ENCODE measurements at regions not wholly inside any gene's neighbourhood (a gene's known extent, or its start where the extent isn't known, plus 50 kb on each side); places are given as distances from the start of the nearest gene placed in this dataset.

GRCh38 chr4:181807771-181808170 is 435.4 kb upstream of the TENM3 start:
- no peaks in the 10 kb centered on the region for H3K4me1 ChIP-seq (ENCODE audit: control insufficient read depth, insufficient read depth, low read length)
- H3K4me2 ChIP-seq (ENCODE audit: control insufficient read depth, insufficient read depth), result no peak overlapping the region
- no peaks in the 10 kb centered on the region for H3K36me3 ChIP-seq (ENCODE audit: control insufficient read depth in 2 of 2, insufficient read depth in 2 of 2, low read length in 1 of 2)
- no peak overlapping the region for H2AFZ ChIP-seq (ENCODE audit: control insufficient read depth, low read depth, low read length)
- no peaks in the 10 kb centered on the region for H4K20me1 ChIP-seq (ENCODE audit: control insufficient read depth, insufficient read depth)
- POLR2A ChIA-PET, result no interaction called here
- BruUV-seq (replicated peaks), result no TSS peak
- no peak overlapping the region for H3K9ac ChIP-seq (ENCODE audit: control insufficient read depth, insufficient read depth, low read length)
- no peaks in the 10 kb centered on the region; the same call in 1 of the 3 replicates for H3K9me3 ChIP-seq (replicated peaks; ENCODE audit: control insufficient read depth, insufficient read depth, low read length)
- no peaks in the 10 kb centered on the region for H3K27me3 ChIP-seq (replicated peaks in 1 of 2; ENCODE audit: control insufficient read depth in 2 of 2, insufficient read depth in 2 of 2, low read length in 1 of 2)
- H3K4me3 ChIP-seq, result no peak overlapping the region
- H3K79me2 ChIP-seq (ENCODE audit: control insufficient read depth, insufficient read depth, low read length), result no peaks in the 10 kb centered on the region
- ATAC-seq, result no peak
- in situ Hi-C loops (cut with MboI), result no loop called here
- TF ChIP-seq, protein P1, sequence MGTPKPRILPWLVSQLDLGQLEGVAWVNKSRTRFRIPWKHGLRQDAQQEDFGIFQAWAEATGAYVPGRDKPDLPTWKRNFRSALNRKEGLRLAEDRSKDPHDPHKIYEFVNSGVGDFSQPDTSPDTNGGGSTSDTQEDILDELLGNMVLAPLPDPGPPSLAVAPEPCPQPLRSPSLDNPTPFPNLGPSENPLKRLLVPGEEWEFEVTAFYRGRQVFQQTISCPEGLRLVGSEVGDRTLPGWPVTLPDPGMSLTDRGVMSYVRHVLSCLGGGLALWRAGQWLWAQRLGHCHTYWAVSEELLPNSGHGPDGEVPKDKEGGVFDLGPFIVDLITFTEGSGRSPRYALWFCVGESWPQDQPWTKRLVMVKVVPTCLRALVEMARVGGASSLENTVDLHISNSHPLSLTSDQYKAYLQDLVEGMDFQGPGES (IDR thresholded peaks at IDR 0.05), result no peak
- TF ChIP-seq ZNF384 (IDR thresholded peaks at IDR 0.05; ENCODE audit: borderline replicate concordance, low read depth, low read length), result no peak
- no peak for TF ChIP-seq HDAC2 (IDR thresholded peaks at IDR 0.05)
- TF ChIP-seq, protein P2, sequence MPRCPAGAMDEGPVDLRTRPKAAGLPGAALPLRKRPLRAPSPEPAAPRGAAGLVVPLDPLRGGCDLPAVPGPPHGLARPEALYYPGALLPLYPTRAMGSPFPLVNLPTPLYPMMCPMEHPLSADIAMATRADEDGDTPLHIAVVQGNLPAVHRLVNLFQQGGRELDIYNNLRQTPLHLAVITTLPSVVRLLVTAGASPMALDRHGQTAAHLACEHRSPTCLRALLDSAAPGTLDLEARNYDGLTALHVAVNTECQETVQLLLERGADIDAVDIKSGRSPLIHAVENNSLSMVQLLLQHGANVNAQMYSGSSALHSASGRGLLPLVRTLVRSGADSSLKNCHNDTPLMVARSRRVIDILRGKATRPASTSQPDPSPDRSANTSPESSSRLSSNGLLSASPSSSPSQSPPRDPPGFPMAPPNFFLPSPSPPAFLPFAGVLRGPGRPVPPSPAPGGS (IDR thresholded peaks at IDR 0.05; ENCODE audit: borderline replicate concordance, insufficient read depth, low read depth, low read length, poor library complexity, severe bottlenecking), result no peak
- TF ChIP-seq, protein P3, sequence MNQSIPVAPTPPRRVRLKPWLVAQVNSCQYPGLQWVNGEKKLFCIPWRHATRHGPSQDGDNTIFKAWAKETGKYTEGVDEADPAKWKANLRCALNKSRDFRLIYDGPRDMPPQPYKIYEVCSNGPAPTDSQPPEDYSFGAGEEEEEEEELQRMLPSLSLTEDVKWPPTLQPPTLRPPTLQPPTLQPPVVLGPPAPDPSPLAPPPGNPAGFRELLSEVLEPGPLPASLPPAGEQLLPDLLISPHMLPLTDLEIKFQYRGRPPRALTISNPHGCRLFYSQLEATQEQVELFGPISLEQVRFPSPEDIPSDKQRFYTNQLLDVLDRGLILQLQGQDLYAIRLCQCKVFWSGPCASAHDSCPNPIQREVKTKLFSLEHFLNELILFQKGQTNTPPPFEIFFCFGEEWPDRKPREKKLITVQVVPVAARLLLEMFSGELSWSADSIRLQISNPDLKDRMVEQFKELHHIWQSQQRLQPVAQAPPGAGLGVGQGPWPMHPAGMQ (IDR thresholded peaks at IDR 0.05; ENCODE audit: borderline replicate concordance), result no peak
- no peak for TF ChIP-seq ZSCAN29 (IDR thresholded peaks at IDR 0.05)
- TF ChIP-seq EGR1 (IDR thresholded peaks at IDR 0.05; ENCODE audit: borderline replicate concordance in 1 of 2, low read depth in 2 of 2, low read length in 2 of 2), result no peak
- TF ChIP-seq ZNF207 (IDR thresholded peaks at IDR 0.05; ENCODE audit: borderline replicate concordance), result no peak
- TF ChIP-seq, protein P4, sequence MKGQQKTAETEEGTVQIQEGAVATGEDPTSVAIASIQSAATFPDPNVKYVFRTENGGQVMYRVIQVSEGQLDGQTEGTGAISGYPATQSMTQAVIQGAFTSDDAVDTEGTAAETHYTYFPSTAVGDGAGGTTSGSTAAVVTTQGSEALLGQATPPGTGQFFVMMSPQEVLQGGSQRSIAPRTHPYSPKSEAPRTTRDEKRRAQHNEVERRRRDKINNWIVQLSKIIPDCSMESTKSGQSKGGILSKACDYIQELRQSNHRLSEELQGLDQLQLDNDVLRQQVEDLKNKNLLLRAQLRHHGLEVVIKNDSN (IDR thresholded peaks at IDR 0.05; ENCODE audit: borderline replicate concordance, extremely low read length, insufficient read depth, low read depth, low read length), result no peak
- no peak for TF ChIP-seq CHD4 (IDR thresholded peaks at IDR 0.05)
- TF ChIP-seq YY1 (IDR thresholded peaks at IDR 0.05; ENCODE audit: low read depth, low read length), result no peak
- TF ChIP-seq KAT2A (conservative IDR thresholded peaks at IDR 0.05; ENCODE audit: control insufficient read depth, low read depth, low read length), result no peak
- no peak for TF ChIP-seq BHLHE40 (IDR thresholded peaks at IDR 0.05; ENCODE audit: borderline replicate concordance in 1 of 2, low read depth in 2 of 2, low read length in 1 of 2)
- no peak for TF ChIP-seq WRNIP1 (IDR thresholded peaks at IDR 0.05; ENCODE audit: borderline replicate concordance, low read depth, low read length)
- TF ChIP-seq, protein P5, sequence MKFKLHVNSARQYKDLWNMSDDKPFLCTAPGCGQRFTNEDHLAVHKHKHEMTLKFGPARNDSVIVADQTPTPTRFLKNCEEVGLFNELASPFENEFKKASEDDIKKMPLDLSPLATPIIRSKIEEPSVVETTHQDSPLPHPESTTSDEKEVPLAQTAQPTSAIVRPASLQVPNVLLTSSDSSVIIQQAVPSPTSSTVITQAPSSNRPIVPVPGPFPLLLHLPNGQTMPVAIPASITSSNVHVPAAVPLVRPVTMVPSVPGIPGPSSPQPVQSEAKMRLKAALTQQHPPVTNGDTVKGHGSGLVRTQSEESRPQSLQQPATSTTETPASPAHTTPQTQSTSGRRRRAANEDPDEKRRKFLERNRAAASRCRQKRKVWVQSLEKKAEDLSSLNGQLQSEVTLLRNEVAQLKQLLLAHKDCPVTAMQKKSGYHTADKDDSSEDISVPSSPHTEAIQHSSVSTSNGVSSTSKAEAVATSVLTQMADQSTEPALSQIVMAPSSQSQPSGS (IDR thresholded peaks at IDR 0.05; ENCODE audit: low read length), result no peak
- TF ChIP-seq EP300 (IDR thresholded peaks at IDR 0.05; ENCODE audit: borderline replicate concordance in 1 of 2, control insufficient read depth in 1 of 2, low read depth in 2 of 2, low read length in 2 of 2), result no peak
- TF ChIP-seq SIX5 (IDR thresholded peaks at IDR 0.05; ENCODE audit: low read depth, low read length, severe bottlenecking), result no peak
- TF ChIP-seq ZNF622 (IDR thresholded peaks at IDR 0.05), result no peak
- FAIRE-seq, result no peak
- intact Hi-C loops (cut with micrococcal nuclease; ENCODE audit: unreplicated experiment), result no loop called here
- DNase-seq (ENCODE audit: low read depth, low spot score), result no peak
- H3K27ac ChIP-seq (ENCODE audit: control insufficient read depth, insufficient read depth), result no peak overlapping the region
- CTCF ChIA-PET, result no interaction called here
- SMC1A ChIA-PET (ENCODE audit: uncharacterized antibody, unreplicated experiment), result interaction anchor here (1.2 kb wide), 1 partner anchor 50 kb away, joined by 3 read pairs; no protein-coding TSS in a partner anchor
- RAD21 ChIA-PET (ENCODE audit: unreplicated experiment), result no interaction called here

Data from GM12878 (cell line).